Kidney epithelial cell (primary cell): ENCODE measurements at regions not wholly inside any gene's neighbourhood (a gene's known extent, or its start where the extent isn't known, plus 50 kb on each side); places are given as distances from the start of the nearest gene placed in this dataset.

Source experiments
- DNase-seq: peaks from one replicate; pipeline ENCODE4 v3.0.0-alpha.2; 2010; ENCODE audit warnings: low read depth
- H3K27me3 ChIP-seq: 2 replicates; pipeline ENCODE4 v1.6.0; 2011; ENCODE audit warnings: low read length; ENCODE audit not compliant: control insufficient read depth, insufficient read depth
- H3K36me3 ChIP-seq: 2 replicates; pipeline ENCODE4 v1.5.1; 2011; ENCODE audit warnings: low read length; ENCODE audit not compliant: control insufficient read depth, insufficient read depth
- H3K4me3 ChIP-seq: 2 replicates; pipeline ENCODE4 v1.5.1; 2011; ENCODE audit warnings: low read depth, mild to moderate bottlenecking, control low read depth, low read length
- CTCF ChIP-seq: IDR thresholded peaks from 2 replicates; pipeline ENCODE4 v1.5.1; 2011; ENCODE audit warnings: mild to moderate bottlenecking, moderate library complexity, low read length, control low read depth, inconsistent platforms; ENCODE audit not compliant: insufficient read depth, poor library complexity, severe bottlenecking

- Histone ChIP-seq H3K36me3 (no peaks in the 10 kb centered on the region), H3K4me3 (no peak overlapping the region), H3K27me3 (no peaks in the 10 kb centered on the region)
- DNase-seq = no peak
- TF ChIP-seq CTCF = no peak
Observed at GRCh38 chr13:57784633-57785032, 153.1 kb downstream of the PCDH17 start.

- no peaks in the 10 kb centered on the region for H3K27me3 ChIP-seq
- no peak overlapping the region for H3K4me3 ChIP-seq
- DNase-seq = no peak
- H3K36me3 ChIP-seq = no peaks in the 10 kb centered on the region
- TF ChIP-seq CTCF = no peak
Observed at GRCh38 chr13:57787058-57787791, 155.7 kb downstream of the PCDH17 start.

GRCh38 chr13:57799624-57800023 lies 168.1 kb downstream of the PCDH17 start:
- no peak overlapping the region for H3K4me3 ChIP-seq
- H3K36me3 ChIP-seq = no peaks in the 10 kb centered on the region
- no peak for TF ChIP-seq CTCF
- no peaks in the 10 kb centered on the region for H3K27me3 ChIP-seq
- no peak for DNase-seq

- Histone ChIP-seq H3K27me3 (no peaks in the 10 kb centered on the region), H3K4me3 (no peak overlapping the region), H3K36me3 (no peaks in the 10 kb centered on the region)
- DNase-seq = no peak
- no peak for TF ChIP-seq CTCF
Observed at GRCh38 chr13:57813651-57814050, 182.1 kb downstream of the PCDH17 start.

- H3K36me3 ChIP-seq = no peaks in the 10 kb centered on the region
- no peak for DNase-seq
- no peaks in the 10 kb centered on the region for H3K27me3 ChIP-seq
- H3K4me3 ChIP-seq = no peak overlapping the region
- TF ChIP-seq CTCF = no peak
Observed at GRCh38 chr13:57815600-57815999, 184.1 kb downstream of the PCDH17 start.

- no peak for TF ChIP-seq CTCF
- no peaks in the 10 kb centered on the region for H3K27me3 ChIP-seq
- H3K4me3 ChIP-seq = no peak overlapping the region
- no peaks in the 10 kb centered on the region for H3K36me3 ChIP-seq
- no peak for DNase-seq
Observed at GRCh38 chr13:57820924-57821323, 189.4 kb downstream of the PCDH17 start.
